ENCODE measurements at regions not wholly inside any gene's neighbourhood (a gene's known extent, or its start where the extent isn't known, plus 50 kb on each side); places are given as distances from the start of the nearest gene placed in this dataset.
A peak's percentile ranks its signal among the peaks of the same experiment; 100 is the strongest.

DNA sequence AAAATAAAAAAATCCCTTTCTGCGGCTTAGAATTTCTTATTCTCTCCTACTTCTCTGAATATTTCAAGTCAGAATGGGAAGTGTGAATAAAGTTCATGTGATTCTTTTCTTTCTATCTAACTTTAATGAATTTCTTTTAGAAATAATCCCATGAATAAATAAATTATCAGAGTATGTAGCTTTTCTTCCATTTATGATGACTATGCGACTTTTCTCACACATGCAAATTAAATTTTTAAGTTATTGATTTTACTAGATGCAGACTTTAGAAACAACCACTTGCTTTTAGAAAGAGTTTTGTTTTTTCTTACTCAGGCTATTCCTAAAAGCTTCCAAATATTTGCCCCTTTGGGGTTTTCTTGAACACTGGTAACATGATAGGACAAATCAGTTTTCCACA, 477.7 kb upstream of the AGTR1 start:
- DNase-seq (ENCODE audit: low read depth in 2 of 2), result no peak

- DNase-seq (ENCODE audit: low read depth in 2 of 2), result no peak
Measured at GRCh38 chr3:148221303-148221702, 476.4 kb upstream of the AGTR1 start.

GRCh38 chr3:148223266-148223665, 474.4 kb upstream of the AGTR1 start:
- DNase-seq (ENCODE audit: low read depth in 2 of 2), result no peak

- DNase-seq (ENCODE audit: low read depth in 2 of 2), result no peak
Measured at GRCh38 chr3:148226246-148226645, 471.5 kb upstream of the AGTR1 start.

DNA sequence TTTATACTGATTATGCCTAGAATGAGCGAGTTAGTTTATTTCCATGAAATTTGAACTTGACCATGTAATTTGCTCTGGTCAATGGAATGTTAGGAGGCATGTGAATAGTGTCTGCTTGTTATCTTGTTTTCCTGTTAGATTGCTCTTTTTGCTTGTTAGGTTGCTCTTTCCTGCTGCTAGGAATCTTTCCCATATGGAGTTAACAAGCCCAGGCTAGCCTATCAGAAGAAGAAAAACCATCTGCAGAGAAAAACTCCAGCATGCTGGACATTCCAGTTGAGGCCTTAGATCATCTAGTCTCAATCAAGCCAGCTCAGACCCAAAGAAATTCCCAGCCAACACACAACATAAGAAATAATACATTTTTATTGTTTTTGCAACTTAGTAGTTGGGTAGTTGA, 470.2 kb upstream of the AGTR1 start:
- no peak for DNase-seq (ENCODE audit: low read depth in 2 of 2)

DNA sequence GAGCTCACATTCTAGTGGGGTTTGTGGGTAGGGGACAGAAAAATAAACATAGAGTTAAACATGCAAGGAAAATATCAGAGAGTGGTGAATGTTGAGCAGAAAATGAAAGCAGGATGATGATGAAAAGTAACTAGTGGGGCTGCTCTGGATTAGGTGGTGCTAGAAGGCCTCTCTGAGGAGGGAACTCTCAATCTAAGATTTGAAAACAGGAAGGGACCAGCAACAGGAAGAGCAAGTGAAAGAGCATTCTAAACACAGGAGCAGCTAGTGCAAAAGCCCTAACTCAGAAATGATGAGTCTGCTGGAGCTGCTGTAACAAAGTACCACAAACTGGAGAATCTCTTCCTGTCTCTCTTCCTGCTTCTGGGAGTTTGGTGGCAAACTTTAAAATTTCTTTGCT, 468.6 kb upstream of the AGTR1 start:
- DNase-seq (ENCODE audit: low read depth in 2 of 2), result no peak

DNA sequence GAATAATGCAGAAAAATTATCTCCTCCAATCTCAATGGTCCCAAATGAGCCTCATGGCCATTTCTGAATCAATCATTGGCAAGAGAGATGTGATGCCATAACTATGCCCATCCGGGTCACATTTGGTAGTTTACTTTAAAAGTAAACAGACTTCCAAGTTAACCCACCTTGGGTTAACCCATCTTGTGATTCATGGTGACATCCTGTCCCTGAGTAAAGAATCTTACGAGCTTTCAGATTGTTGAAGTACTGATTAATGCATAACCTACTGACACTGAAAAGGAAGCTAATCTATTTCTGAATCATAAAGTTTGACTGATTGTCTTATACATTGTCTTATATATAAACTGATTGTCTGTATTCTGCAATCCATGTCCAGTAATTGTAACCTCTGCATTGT, 467.2 kb upstream of the AGTR1 start:
- DNase-seq (ENCODE audit: low read depth in 2 of 2), result no peak

DNA sequence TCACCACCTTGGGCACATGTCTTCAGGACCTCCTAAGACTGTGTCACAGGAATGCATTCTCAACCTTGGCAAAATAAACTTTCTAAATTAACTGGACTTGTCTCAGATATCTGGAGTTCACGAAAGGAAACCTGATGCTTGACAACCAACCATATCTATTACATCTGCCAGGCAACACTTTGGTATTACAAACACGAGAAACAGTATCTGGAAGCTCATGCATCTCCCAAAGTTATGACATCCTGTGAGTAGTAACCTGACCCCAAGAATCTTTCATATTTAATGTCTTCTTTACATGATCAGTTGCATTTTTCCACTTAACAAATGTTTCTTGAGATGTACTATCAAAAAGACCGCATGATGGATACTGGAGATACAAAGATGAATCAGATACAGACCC, 465.3 kb upstream of the AGTR1 start:
- no peak for DNase-seq (ENCODE audit: low read depth in 2 of 2)

- no peak for DNase-seq (ENCODE audit: low read depth in 2 of 2)
Measured at GRCh38 chr3:148233403-148233802, 464.3 kb upstream of the AGTR1 start.

DNA sequence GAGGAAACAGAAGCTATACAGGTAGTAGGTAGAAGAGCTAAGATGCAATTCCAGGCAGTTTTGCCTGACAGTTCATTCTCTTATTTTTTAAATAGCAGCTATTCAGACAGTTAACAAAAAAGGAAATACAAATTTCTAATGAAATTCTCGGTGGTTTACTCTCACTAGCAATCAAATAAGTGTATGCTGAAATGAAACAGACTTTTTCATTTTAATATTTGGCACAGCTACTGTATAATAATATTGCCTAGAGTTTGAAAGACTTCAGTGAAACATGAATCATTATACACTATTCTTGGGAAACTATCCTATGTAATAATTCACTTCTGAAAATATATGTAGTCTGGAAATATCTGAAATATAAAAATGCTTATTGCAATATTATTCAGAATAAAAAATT, 463.2 kb upstream of the AGTR1 start:
- DNase-seq (ENCODE audit: low read depth in 2 of 2), result no peak

- no peak for DNase-seq (ENCODE audit: low read depth in 2 of 2)
Measured at GRCh38 chr3:148235566-148235965, 462.1 kb upstream of the AGTR1 start.

DNA sequence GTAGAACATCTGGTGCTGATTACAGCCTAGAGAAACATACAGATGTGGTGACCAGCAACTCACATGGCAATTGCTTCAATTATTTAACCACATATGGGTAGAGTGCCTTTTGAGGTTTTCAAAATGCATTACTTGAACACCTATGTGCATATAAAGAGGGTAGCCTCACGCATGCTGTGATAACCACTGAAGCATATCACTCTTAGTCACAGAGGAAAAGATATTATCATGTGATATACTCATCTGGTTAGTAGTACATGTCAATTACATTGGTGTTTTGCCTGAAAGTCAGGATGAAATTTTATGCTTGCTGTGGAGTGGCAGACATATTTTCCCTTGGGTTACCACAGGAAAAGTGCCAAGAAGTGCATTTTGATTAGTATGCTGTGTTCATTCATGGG, 459.3 kb upstream of the AGTR1 start:
- peak; percentile 32 to 52 for DNase-seq (ENCODE audit: low read depth in 2 of 2)

- no peak for DNase-seq (ENCODE audit: low read depth in 2 of 2)
Measured at GRCh38 chr3:148240351-148240750, 457.4 kb upstream of the AGTR1 start.

DNA sequence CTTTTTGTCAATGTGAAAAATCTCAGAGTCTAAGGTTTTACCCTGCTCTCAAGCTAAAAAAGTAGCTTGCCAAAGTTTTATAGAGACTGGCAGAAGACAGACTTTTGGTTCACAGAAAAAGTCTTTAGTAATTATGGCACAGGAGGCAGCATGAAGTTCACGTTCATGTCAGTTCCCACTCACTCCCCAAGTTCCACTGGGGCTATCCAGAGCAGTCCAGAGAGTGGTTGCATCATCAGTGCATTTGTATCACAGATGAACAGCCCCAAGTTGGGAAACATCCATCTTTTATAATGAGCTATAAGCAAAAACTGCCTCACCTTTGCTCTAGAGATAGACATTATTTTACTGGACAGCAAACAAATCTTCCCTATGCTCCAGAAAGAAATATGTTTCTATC, 454.1 kb upstream of the AGTR1 start:
- DNase-seq (ENCODE audit: low read depth in 2 of 2), result no peak

- no peak for DNase-seq (ENCODE audit: low read depth in 2 of 2)
Measured at GRCh38 chr3:148246291-148246923, 451.3 kb upstream of the AGTR1 start.

- DNase-seq (ENCODE audit: low read depth in 2 of 2), result no peak
Measured at GRCh38 chr3:148253713-148254112, 444.0 kb upstream of the AGTR1 start.

DNA sequence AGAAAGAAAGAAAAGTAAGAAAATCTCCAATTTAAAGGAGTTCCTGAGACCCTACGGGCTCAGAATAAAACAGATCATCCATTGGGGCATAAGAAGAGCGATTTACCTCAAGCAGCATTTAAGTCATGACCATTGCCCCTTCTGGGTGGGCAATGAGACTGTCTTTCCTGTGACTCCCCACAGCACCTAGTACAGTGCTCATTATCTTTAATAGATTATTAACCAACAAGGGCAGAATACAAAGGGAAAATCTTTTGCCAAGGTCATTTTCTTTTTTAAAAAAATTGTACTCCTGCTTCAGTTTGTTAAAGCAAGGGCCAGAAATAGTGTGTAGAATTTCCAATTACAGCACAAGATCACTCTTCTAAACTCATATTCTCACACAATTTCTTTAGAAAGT, 443.3 kb upstream of the AGTR1 start:
- no peak for DNase-seq (ENCODE audit: low read depth in 2 of 2)

DNA sequence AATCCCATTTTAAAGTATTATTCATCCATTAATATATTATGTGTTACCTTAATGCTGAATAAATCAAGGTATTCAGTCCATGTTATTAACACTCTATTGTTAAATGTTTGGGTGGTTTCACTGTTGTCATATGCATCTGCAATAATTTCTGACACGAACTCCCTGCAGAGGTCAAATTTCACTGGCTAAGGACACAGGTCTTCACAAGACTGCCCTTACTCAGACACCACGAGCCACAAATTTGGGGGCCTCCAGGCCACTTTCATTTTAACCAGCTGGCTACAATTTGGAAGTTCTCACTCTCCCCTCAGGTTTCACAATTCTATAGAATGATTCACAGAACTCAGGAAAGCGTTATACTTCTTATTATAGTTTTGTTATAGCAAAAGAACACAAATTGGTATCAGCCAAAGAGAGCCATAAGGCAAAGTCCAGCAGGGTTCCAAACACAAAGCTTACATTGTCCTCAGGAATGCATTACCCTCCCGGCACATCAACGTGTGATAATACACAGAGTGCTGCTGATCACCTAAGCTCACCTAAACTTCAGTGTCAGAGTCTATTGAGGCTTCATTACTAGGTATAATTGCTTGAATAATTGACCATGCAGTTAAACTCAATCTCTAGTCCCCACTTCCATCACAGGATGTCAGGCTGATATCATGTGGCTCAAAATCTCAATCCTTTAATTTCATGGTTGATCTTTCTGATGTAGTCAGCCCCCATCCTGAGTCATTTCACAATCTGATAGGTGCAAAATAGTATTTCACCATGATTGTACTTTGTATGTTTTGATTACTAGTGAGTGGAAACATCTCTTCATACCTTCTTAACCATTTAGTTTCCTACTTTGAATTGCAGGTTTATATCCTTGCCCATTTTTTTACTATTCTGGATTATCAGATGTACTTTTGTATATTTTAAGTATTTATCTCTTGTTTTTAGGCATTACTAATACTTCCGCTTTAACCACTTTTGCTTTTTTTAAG, 441.4 kb upstream of the AGTR1 start:
- DNase-seq (ENCODE audit: low read depth in 2 of 2), result no peak

DNA sequence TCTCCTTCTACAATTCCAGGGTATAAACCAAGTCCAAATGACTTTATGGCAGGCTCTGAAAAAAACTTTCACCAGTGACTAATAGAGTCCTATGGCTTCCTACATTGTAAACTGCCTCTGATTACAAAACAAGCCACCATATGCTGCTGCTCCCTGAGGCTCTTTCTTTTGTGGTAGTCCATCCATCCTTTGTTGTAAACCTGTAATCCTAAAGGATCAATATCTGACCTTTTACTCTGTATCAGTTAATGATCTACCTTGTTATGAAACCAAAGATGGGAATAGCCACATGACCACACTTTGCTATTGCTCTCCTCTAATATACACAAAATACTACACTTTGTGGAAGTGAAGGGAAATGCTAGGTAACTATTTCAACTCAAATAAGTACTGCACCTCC, 434.7 kb upstream of the AGTR1 start:
- DNase-seq (ENCODE audit: low read depth in 2 of 2), result no peak

DNA sequence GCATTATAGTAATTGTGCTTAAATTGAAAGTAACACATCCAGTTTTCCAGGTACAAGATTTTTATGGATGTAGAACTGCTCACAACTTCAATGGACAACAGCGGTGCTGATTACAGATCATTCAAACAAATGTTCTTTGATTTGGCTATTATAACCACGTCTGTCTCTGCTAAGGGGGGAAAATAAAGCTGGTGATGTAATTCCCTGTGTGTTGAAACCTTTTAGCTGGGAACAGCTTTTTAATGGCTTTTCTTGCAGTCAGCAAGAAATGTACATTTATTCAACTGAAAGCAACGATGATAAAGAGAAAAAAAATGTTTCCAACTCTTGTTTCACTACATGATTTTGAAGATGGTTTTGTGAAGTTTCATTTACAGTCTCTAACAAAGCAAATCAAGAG, 431.9 kb upstream of the AGTR1 start:
- DNase-seq (ENCODE audit: low read depth in 2 of 2), result no peak

GRCh38 chr3:148266341-148266740, 431.4 kb upstream of the AGTR1 start:
- DNase-seq (ENCODE audit: low read depth in 2 of 2), result no peak

GRCh38 chr3:148269816-148270215, 427.9 kb upstream of the AGTR1 start:
- no peak for DNase-seq (ENCODE audit: low read depth in 2 of 2)

GRCh38 chr3:148280623-148281242, 417.0 kb upstream of the AGTR1 start:
- DNase-seq (ENCODE audit: low read depth in 2 of 2), result no peak

Data from fibroblast of skin of left biceps (primary cell).